ENCODE measurements at regions not wholly inside any gene's neighbourhood (a gene's known extent, or its start where the extent isn't known, plus 50 kb on each side); places are given as distances from the start of the nearest gene placed in this dataset.

GRCh38 chr17:6231886-6232731 lies 161.9 kb downstream of the WSCD1 start:
- no peak for DNase-seq
- H3K27ac ChIP-seq: no peak overlapping the region
- no peaks in the 10 kb centered on the region for H3K9me3 ChIP-seq (ENCODE audit: severe bottlenecking)
- H3K27me3 ChIP-seq (ENCODE audit: insufficient read depth, low read depth, severe bottlenecking): no peaks in the 10 kb centered on the region
- TF ChIP-seq, protein P1, sequence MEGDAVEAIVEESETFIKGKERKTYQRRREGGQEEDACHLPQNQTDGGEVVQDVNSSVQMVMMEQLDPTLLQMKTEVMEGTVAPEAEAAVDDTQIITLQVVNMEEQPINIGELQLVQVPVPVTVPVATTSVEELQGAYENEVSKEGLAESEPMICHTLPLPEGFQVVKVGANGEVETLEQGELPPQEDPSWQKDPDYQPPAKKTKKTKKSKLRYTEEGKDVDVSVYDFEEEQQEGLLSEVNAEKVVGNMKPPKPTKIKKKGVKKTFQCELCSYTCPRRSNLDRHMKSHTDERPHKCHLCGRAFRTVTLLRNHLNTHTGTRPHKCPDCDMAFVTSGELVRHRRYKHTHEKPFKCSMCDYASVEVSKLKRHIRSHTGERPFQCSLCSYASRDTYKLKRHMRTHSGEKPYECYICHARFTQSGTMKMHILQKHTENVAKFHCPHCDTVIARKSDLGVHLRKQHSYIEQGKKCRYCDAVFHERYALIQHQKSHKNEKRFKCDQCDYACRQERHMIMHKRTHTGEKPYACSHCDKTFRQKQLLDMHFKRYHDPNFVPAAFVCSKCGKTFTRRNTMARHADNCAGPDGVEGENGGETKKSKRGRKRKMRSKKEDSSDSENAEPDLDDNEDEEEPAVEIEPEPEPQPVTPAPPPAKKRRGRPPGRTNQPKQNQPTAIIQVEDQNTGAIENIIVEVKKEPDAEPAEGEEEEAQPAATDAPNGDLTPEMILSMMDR (IDR thresholded peaks at IDR 0.05; ENCODE audit: low read depth, low read length): no peak
- no peaks in the 10 kb centered on the region for H3K36me3 ChIP-seq
- H3K4me3 ChIP-seq (ENCODE audit: low read depth, low read length): no peak overlapping the region

DNA sequence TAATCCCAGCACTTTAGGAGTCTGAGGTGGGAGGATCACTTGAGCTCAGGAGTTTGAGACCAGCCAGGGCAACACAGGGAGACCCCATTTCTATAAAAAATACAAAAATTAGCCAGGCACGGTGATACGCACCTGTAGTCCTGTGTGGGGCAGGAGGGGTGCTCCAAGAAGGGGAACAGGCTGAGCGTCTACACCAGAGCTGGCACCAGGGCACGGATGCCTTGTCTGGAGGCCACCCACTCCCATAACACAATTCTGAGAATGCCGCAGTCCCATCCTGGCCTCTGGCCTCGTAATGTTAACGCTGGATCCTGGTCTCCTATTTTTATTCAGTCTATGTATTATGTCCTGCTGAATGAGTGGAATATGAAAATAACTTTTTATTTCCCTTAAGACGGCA lies 161.3 kb downstream of the WSCD1 start:
- no peak overlapping the region for H3K4me3 ChIP-seq (ENCODE audit: low read depth, low read length)
- H3K27ac ChIP-seq: no peak overlapping the region
- TF ChIP-seq, protein P1 (IDR thresholded peaks at IDR 0.05; ENCODE audit: low read depth, low read length): no peak
- no peaks in the 10 kb centered on the region for H3K9me3 ChIP-seq (ENCODE audit: severe bottlenecking)
- no peaks in the 10 kb centered on the region for H3K27me3 ChIP-seq (ENCODE audit: insufficient read depth, low read depth, severe bottlenecking)
- no peak for DNase-seq
- no peaks in the 10 kb centered on the region for H3K36me3 ChIP-seq

GRCh38 chr17:6218333-6218732 lies 148.2 kb downstream of the WSCD1 start:
- H3K9me3 ChIP-seq (ENCODE audit: severe bottlenecking): peaks cover 4% of the 10 kb centered on the region
- H3K27me3 ChIP-seq (ENCODE audit: insufficient read depth, low read depth, severe bottlenecking): no peaks in the 10 kb centered on the region
- TF ChIP-seq, protein P1 (IDR thresholded peaks at IDR 0.05; ENCODE audit: low read depth, low read length): no peak
- H3K4me3 ChIP-seq (ENCODE audit: low read depth, low read length): no peak overlapping the region
- no peak overlapping the region for H3K27ac ChIP-seq
- H3K36me3 ChIP-seq: no peaks in the 10 kb centered on the region
- no peak for DNase-seq

- TF ChIP-seq, protein P1 (IDR thresholded peaks at IDR 0.05; ENCODE audit: low read depth, low read length): no peak
- Histone ChIP-seq H3K9me3 (ENCODE audit: severe bottlenecking) (no peaks in the 10 kb centered on the region), H3K27me3 (ENCODE audit: insufficient read depth, low read depth, severe bottlenecking) (no peaks in the 10 kb centered on the region), H3K27ac (no peak overlapping the region), H3K36me3 (no peaks in the 10 kb centered on the region), H3K4me3 (ENCODE audit: low read depth, low read length) (no peak overlapping the region)
- DNase-seq: no peak
Measured at GRCh38 chr17:6215071-6216035, 145.2 kb downstream of the WSCD1 start.

GRCh38 chr17:6213859-6214258 lies 143.7 kb downstream of the WSCD1 start:
- no peak overlapping the region for H3K27ac ChIP-seq
- TF ChIP-seq, protein P1 (IDR thresholded peaks at IDR 0.05; ENCODE audit: low read depth, low read length): no peak
- no peak for DNase-seq
- H3K27me3 ChIP-seq (ENCODE audit: insufficient read depth, low read depth, severe bottlenecking): no peaks in the 10 kb centered on the region
- H3K9me3 ChIP-seq (ENCODE audit: severe bottlenecking): no peaks in the 10 kb centered on the region
- H3K36me3 ChIP-seq: no peaks in the 10 kb centered on the region
- H3K4me3 ChIP-seq (ENCODE audit: low read depth, low read length): no peak overlapping the region
